GM12878 (cell line): ENCODE measurements at regions not wholly inside any gene's neighbourhood (a gene's known extent, or its start where the extent isn't known, plus 50 kb on each side); places are given as distances from the start of the nearest gene placed in this dataset.

Source experiments
- ATAC-seq: fragments of 200-7000 bp; cut with Tn5 transposase; 3 replicates; pipeline ENCODE4 v1.9.1; 2020; ENCODE audit warnings: mild to moderate bottlenecking, moderate library complexity
- BruUV-seq: library from RNA; stranded (reverse); fragments of 400-500 nt; replicated peaks from 2 replicates; lab custom pipeline; 2021; lab: Mats Ljungman, UMichigan
- CTCF ChIA-PET: fragments of 300-600 bp; sonication (Branson Sonifier 250); formaldehyde crosslinking; extraction: SDS; loops from one replicate; lab custom pipeline; 2021; ENCODE audit warnings: inconsistent platforms; lab: Yijun Ruan, JAX
- POLR2A ChIA-PET: fragments of 350-600 bp; formaldehyde crosslinking; extraction: SDS; loops from one replicate; lab custom pipeline; 2021; ENCODE audit warnings: inconsistent platforms; lab: Charles Lee
- RAD21 ChIA-PET: fragments of 300-600 bp; sonication (Branson Sonifier 250); formaldehyde crosslinking; loops from one replicate; lab custom pipeline; 2023; ENCODE audit warnings: antibody characterized with exemption; ENCODE audit not compliant: unreplicated experiment; lab: Charles Lee
- SMC1A ChIA-PET: fragments of 300-600 bp; sonication (Branson Sonifier 250); formaldehyde crosslinking; loops from one replicate; lab custom pipeline; 2023; ENCODE audit not compliant: unreplicated experiment, uncharacterized antibody; lab: Charles Lee
- DNase-seq: peaks from one replicate; pipeline ENCODE4 v3.0.0-alpha.2; 2011; ENCODE audit warnings: low read depth, low spot score
- FAIRE-seq: peaks from 3 replicates; lab custom pipeline; 2011; peaks lifted over from hg19 to GRCh38; lab: Jason Lieb, UNC
- H2AFZ ChIP-seq: 2 replicates; pipeline ENCODE4 v1.6.0; 2011; ENCODE audit warnings: low read depth, low read length, control low read depth; ENCODE audit not compliant: control insufficient read depth
- H3K27ac ChIP-seq: 2 replicates; pipeline ENCODE4 v1.5.1; 2011; ENCODE audit warnings: control low read depth; ENCODE audit not compliant: control insufficient read depth, insufficient read depth
- H3K27me3 ChIP-seq, 2 experiments: replicated peaks in 1 of 2; 2 replicates each; pipeline versions ENCODE4 v1.6.0 to v1.6.1; 2011; ENCODE audit warnings: low read length in 1 of 2; ENCODE audit not compliant: control insufficient read depth in 2 of 2, insufficient read depth in 2 of 2
- H3K36me3 ChIP-seq, 2 experiments: 2 replicates each; pipeline ENCODE4 v1.5.1; 2011; ENCODE audit warnings: low read length in 1 of 2; ENCODE audit not compliant: control insufficient read depth in 2 of 2, insufficient read depth in 2 of 2
- H3K4me1 ChIP-seq: 2 replicates; pipeline ENCODE4 v1.6.1; 2011; ENCODE audit warnings: mild to moderate bottlenecking, low read length, moderate library complexity, mixed read lengths; ENCODE audit not compliant: control insufficient read depth, insufficient read depth
- H3K4me2 ChIP-seq: 2 replicates; pipeline ENCODE4 v1.6.0; 2011; ENCODE audit warnings: control low read depth; ENCODE audit not compliant: control insufficient read depth, insufficient read depth
- H3K4me3 ChIP-seq: fragments of 200-600 bp; sonication (generic); 2 replicates; pipeline ENCODE4 v1.5.1; 2016
- H3K79me2 ChIP-seq: 2 replicates; pipeline ENCODE4 v1.6.0; 2011; ENCODE audit warnings: low read length; ENCODE audit not compliant: control insufficient read depth, insufficient read depth
- H3K9ac ChIP-seq: 2 replicates; pipeline ENCODE4 v1.8.0; 2011; ENCODE audit warnings: low read length, control low read depth, mixed read lengths; ENCODE audit not compliant: control insufficient read depth, insufficient read depth
- H3K9me3 ChIP-seq: replicated peaks from 3 replicates; pipeline ENCODE4 v1.5.1; 2011; ENCODE audit warnings: mild to moderate bottlenecking, low read length; ENCODE audit not compliant: control insufficient read depth, insufficient read depth
- H4K20me1 ChIP-seq: 2 replicates; pipeline ENCODE4 v1.6.0; 2011; ENCODE audit not compliant: control insufficient read depth, insufficient read depth
- BCL3 ChIP-seq: IDR thresholded peaks from 2 replicates; pipeline ENCODE4 v1.6.1; 2011; ENCODE audit warnings: borderline replicate concordance, low read depth, mild to moderate bottlenecking, moderate library complexity, low read length; ENCODE audit not compliant: insufficient read depth, poor library complexity, severe bottlenecking
- CTCF ChIP-seq, 3 experiments: IDR thresholded peaks in 2 of 3; conservative IDR thresholded peaks in 1 of 3; 2 replicates each; pipeline ENCODE4 v1.5.1; 2011; ENCODE audit warnings: low read depth in 3 of 3, low read length in 3 of 3, mild to moderate bottlenecking in 3 of 3, control low read depth in 2 of 3, moderate library complexity in 2 of 3, inconsistent platforms in 1 of 3, mixed read lengths in 1 of 3; ENCODE audit not compliant: control insufficient read depth in 2 of 3, insufficient read depth in 1 of 3; ENCODE audit errors: extremely low read depth in 1 of 3
- NFYA ChIP-seq: IDR thresholded peaks from 2 replicates; pipeline ENCODE4 v1.6.1; 2011; ENCODE audit warnings: low read depth, mild to moderate bottlenecking, low read length, improper control_type of control experiment, borderline replicate concordance
- SIN3A ChIP-seq: IDR thresholded peaks from 2 replicates; pipeline ENCODE4 v1.6.1; 2012; ENCODE audit warnings: low read depth, low read length, improper control_type of control experiment
- WGBS: methylation state at CpG from one replicate; pipeline ENCODE4 v1.1.6; 2016; ENCODE audit warnings: low lambda C conversion rate; ENCODE audit not compliant: insufficient replicate concordance, insufficient coverage; ENCODE audit errors: missing lambda C conversion rate; 5-methylcytosine and 5-hydroxymethylcytosine counted together
- in situ Hi-C: fragments of 300-500 bp; cut with MboI; formaldehyde crosslinking; loops from 9 replicates; pipeline ENCODE4 v1.14.3; 2018; ENCODE audit warnings: mixed read lengths
- intact Hi-C: fragments of 100-400 bp; cut with micrococcal nuclease; formaldehyde crosslinking; loops from one replicate; pipeline ENCODE4 v1.14.2; 2022; ENCODE audit not compliant: unreplicated experiment
- TF ChIP-seq, protein P1 (sequence below): fragments of 450-650 bp; IDR thresholded peaks from 2 replicates; pipeline ENCODE4 v1.6.1; 2016; ENCODE audit warnings: mild to moderate bottlenecking
- TF ChIP-seq, protein P2 (sequence below): fragments of 450-650 bp; formaldehyde crosslinking; IDR thresholded peaks from 2 replicates; pipeline ENCODE4 v1.5.0; 2022; ENCODE audit warnings: mild to moderate bottlenecking, missing genetic modification characterization
- TF ChIP-seq, protein P3 (sequence below): IDR thresholded peaks from 2 replicates; pipeline ENCODE4 v1.6.1; 2012; ENCODE audit warnings: low read depth, low read length, improper control_type of control experiment

- CTCF ChIA-PET = no interaction called here
- Histone ChIP-seq H3K9ac (no peak overlapping the region), H3K27ac (no peak overlapping the region), H3K4me2 (no peak overlapping the region), H3K4me1 (no peaks in the 10 kb centered on the region), H3K79me2 (no peaks in the 10 kb centered on the region), H3K36me3 (no peaks in the 10 kb centered on the region), H3K4me3 (no peak overlapping the region), H3K9me3 (no peaks in the 10 kb centered on the region; the same call in 2 of the 3 replicates), H2AFZ (no peak overlapping the region), H4K20me1 (no peaks in the 10 kb centered on the region), H3K27me3 (no peaks in the 10 kb centered on the region; a peak in 2 of 4 replicates)
- in situ Hi-C loops (no loop called here), intact Hi-C loops (no loop called here)
- TF ChIP-seq NFYA (no peak), CTCF (IDR thresholded peaks at IDR 0.05 in 2 of 3, conservative IDR thresholded peaks at IDR 0.05 in 1 of 3; ENCODE audit: control insufficient read depth in 2 of 3, extremely low read depth in 1 of 3, insufficient read depth in 1 of 3, low read depth in 3 of 3, low read length in 3 of 3) (no peak), SIN3A (no peak), BCL3 (no peak)
- TF ChIP-seq, protein P1, sequence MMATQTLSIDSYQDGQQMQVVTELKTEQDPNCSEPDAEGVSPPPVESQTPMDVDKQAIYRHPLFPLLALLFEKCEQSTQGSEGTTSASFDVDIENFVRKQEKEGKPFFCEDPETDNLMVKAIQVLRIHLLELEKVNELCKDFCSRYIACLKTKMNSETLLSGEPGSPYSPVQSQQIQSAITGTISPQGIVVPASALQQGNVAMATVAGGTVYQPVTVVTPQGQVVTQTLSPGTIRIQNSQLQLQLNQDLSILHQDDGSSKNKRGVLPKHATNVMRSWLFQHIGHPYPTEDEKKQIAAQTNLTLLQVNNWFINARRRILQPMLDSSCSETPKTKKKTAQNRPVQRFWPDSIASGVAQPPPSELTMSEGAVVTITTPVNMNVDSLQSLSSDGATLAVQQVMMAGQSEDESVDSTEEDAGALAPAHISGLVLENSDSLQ = no peak
- TF ChIP-seq, protein P2, sequence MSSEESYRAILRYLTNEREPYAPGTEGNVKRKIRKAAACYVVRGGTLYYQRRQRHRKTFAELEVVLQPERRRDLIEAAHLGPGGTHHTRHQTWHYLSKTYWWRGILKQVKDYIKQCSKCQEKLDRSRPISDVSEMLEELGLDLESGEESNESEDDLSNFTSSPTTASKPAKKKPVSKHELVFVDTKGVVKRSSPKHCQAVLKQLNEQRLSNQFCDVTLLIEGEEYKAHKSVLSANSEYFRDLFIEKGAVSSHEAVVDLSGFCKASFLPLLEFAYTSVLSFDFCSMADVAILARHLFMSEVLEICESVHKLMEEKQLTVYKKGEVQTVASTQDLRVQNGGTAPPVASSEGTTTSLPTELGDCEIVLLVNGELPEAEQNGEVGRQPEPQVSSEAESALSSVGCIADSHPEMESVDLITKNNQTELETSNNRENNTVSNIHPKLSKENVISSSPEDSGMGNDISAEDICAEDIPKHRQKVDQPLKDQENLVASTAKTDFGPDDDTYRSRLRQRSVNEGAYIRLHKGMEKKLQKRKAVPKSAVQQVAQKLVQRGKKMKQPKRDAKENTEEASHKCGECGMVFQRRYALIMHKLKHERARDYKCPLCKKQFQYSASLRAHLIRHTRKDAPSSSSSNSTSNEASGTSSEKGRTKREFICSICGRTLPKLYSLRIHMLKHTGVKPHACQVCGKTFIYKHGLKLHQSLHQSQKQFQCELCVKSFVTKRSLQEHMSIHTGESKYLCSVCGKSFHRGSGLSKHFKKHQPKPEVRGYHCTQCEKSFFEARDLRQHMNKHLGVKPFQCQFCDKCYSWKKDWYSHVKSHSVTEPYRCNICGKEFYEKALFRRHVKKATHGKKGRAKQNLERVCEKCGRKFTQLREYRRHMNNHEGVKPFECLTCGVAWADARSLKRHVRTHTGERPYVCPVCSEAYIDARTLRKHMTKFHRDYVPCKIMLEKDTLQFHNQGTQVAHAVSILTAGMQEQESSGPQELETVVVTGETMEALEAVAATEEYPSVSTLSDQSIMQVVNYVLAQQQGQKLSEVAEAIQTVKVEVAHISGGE (CRISPR knock-in tag) = no peak
- TF ChIP-seq, protein P3, sequence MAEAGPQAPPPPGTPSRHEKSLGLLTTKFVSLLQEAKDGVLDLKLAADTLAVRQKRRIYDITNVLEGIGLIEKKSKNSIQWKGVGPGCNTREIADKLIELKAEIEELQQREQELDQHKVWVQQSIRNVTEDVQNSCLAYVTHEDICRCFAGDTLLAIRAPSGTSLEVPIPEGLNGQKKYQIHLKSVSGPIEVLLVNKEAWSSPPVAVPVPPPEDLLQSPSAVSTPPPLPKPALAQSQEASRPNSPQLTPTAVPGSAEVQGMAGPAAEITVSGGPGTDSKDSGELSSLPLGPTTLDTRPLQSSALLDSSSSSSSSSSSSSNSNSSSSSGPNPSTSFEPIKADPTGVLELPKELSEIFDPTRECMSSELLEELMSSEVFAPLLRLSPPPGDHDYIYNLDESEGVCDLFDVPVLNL = no peak
- ATAC-seq = peak; percentile 58
- POLR2A ChIA-PET = interaction anchor here (0.7 kb wide), 1 partner anchor 22 kb away, joined by 4 read pairs; no protein-coding TSS in a partner anchor
- RAD21 ChIA-PET = no interaction called here
- FAIRE-seq = no peak
- SMC1A ChIA-PET = no interaction called here
- DNase-seq = no peak
- WGBS = 38% methylated on average over 12 of the region's 40 CpGs
- BruUV-seq = no TSS peak
Measured at GRCh38 chr20:63071541-63072181, 64.9 kb upstream of the BHLHE23 start.
